NCI-H2171 treated with DMSO at 0.1 percent for 48 hours (cell line): ENCODE measurements at regions not wholly inside any gene's neighbourhood (a gene's known extent, or its start where the extent isn't known, plus 50 kb on each side); places are given as distances from the start of the nearest gene placed in this dataset.

Experiments used
- DNase-seq: peaks from one replicate; lab custom pipeline; 2025; lab: John Stamatoyannopoulos, UW

DNA sequence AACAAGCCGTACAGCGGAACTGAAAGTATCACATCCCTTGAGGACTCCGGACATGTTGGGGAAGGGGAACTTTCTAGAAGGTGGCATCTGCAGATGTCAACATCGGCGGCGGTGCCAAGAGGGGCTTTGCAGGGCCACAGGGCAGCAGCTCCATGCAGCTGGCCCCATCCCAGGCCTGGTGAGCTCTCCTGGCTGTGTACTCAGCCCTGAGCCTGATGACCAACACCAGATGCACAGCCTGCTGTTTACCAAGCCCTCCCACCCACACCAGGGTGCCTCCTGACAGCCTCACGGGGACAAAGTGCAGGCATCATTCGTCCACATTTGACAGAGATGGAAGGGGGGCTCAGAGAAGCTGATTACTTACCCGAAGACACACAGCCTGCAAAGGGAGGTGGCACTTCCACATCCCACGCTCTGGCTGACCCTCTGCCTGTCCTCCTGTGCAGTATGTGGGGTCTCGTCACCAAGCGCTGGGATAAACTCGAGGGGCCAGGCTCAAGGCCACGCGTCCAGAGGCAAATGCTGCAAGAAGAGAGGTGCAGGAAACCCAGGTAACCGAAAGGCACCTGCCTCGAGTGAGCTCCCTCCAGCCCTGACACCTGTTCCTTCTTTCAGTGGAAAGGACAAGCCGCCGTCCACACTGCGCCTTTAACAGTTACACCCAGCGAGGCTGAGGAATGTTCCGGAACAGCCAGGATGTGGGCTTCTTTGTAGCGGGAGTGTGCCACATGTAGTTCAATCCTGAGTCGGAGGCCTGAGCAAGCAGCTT, 69.0 kb upstream of the ASAP2 start:
- DNase-seq: no peak

DNA sequence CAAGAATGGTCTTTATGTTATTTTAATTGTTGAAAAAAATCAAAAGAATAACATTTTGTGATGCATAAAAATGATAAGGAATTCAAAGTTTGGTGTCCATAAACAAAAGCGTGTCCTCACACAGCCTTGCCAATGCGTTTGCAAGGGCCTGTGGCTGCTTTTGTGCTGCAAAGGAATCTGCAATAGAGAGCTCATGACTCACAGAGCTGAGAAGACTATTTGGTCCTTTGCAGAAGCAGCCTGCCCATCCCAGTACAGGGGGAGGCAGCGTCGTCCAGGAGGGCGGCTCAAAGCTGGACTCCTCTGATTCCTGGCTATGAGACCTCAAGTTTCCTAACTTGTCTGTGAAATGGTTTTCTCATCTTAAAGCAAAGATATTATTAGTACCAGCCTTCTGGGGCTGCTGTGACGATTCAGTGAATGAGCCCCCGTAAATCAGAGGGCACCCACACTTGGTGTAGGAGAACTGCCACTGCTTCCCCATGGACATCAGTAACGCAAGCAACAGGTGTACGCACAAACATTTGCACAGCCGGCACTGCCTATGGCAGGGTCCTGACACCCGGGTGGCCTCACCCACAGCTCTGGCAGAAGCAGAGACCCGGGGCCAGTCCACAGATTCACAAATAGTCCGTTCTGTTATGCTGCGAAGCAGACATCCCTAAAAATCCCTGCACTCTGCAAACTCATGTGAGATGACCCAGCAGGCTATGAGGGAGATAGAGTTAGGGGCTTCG, 70.6 kb upstream of the ASAP2 start:
- DNase-seq: no peak

DNA sequence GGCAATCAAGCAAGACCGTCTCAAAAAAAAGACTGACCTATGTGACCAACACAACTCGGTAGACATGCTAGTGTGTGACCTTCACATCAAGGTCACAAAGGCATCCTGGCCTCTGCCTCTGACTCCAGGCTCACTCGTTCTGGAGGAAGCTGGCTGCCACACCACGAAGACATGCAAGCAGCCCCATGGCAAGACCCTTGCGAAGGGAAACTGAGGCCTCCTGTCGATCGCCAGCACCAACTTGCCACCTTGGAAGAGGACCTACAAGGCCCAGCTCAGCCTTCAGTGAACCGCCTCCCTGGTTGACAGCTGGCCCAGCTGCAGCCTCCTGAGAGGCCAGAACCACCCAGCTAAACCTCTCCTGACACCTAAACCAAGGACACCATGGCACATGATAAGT, 79.3 kb upstream of the ASAP2 start:
- no peak for DNase-seq

DNA sequence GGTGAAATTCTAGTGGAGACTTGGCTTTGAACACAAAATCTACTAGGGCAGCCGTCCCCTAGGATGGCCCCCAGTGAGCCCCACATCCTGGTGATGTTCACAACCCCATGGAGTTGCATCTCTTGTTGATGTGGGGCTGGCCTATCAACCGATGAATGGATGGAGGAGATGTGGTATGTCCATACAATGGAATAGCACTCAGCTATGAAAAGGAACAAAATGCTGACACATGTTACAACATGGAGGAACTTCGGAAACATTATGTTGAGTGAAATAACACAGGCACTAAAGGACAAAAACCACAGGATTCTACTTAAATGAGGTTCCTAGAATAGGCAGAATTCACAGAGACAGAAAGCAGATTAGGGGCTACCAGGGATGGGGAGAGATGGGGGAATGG, 80.1 kb upstream of the ASAP2 start:
- DNase-seq: no peak

DNA sequence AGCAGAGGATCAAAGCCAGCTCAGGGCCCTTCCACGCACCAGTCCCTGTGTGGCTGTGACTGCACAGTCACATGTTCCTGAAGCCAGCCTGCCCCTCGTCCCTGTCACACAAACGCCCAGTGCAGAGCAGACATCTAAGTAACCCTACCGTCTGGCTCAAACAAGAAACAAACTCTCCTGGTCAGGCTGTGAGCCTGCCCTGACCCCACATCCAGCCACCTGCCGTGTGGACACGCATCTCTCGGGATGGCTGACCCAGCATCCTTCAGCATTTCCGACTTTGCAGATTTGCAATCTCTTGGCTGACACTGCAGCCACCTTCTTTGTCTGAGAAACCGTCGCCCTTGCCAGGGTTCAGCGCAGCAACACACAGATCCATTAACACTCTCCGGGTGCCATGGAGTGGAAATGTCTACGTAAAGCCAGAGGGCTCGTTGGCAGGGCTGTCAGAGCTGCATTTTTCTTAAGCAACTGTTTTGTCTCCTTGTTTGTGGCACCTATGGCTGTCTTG, 82.3 kb upstream of the ASAP2 start:
- no peak for DNase-seq

DNA sequence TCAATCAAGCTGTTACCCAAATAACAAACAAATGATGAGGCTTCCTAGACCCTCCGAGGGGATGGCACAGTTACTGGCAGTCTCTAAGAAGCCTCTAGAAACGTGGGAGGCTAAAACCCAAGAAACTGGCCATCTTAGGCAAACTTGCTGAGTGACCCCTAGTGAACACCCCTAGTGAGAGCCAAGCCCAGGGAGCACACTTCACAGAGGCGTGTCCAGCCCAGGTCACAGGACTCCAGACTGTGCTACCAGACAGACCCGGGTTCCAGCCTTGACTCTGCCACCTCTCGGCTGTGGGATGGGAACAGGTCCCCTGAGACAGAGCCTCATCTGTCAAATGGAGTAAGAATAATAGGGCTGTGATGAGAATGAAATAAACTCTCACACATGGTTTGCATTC, 83.5 kb upstream of the ASAP2 start:
- peak; percentile 54 for DNase-seq

DNA sequence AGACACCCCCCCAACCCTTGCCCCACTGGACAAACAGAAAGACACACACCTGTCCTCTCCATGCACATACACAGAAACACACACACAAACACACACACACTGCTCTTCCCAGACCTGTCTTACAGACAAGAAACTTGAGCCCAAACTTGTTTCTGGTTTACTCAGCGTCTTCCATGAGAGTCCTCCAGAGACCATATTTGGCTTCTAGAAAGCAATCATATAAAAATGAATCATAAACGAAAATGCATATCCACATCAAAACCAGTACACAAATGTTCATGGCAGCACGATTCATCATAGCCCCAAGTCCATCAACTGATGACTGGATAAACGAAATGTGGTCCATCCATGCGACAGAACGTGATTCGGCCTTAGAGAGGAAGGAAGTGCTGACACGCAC, 84.2 kb upstream of the ASAP2 start:
- DNase-seq: no peak

DNA sequence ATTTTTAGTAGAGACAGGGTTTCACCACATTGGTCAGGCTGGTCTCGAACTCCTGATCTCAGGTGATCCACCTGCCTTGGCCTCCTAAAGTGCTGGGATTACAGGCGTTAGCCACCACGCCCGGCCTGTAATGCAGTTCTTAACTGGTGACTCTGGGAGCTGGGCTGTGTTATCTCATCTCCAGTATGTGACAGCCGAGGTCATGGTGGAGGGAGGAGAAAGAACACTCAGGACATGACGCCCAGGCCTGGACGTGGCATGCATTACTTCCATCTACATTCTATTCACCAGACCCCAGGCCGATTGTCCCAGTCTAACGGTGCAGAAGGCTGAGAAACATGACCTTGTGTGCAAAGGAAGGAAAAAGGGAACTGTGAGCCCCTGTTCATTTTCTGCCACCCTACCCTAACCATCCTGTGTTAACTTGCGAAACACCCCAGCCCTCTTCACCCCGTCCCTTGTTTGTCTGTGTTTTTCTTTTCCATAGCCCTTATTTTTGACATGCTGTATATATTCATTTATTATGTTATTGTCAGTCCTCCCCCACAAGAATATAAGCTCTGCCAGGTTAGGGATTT, 88.1 kb upstream of the ASAP2 start:
- DNase-seq: no peak

DNA sequence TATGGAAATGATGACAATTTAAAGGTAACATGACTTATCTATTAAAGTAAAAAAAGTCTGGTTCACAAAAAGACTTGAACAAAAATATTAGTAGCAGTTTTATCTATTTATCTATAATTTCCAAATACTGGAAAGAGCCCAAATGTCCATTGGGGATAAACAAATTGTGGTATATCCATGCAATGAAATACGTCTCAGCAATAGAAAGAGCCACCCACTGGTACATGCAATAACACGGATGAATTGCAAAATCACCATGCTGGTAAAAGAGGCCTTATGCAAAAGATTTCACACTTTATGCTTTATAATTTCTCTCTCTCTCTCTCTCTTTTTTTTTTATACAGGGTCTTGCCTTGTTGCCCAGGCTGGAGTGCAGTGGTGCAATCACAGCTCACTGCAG, 91.4 kb upstream of the ASAP2 start:
- no peak for DNase-seq

DNA sequence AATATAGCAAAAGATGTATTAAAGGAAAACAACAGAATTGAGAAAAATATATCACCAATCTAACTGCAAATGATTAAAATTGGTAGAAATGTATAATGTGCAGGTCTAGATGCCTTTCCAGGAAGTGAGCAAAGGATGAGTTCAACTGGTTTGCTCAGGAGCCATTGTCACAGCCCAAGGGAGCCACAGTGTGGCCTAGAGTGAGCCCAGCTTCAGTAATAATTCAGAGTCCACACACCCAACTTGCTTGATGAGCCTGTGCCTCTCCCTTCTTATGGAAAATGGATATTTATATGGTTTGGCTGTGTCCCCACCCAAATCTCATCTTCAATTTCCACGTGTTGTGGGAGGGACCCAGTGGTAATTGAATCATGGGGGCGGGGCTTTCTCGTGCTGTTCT, 92.2 kb upstream of the ASAP2 start:
- no peak for DNase-seq

DNA sequence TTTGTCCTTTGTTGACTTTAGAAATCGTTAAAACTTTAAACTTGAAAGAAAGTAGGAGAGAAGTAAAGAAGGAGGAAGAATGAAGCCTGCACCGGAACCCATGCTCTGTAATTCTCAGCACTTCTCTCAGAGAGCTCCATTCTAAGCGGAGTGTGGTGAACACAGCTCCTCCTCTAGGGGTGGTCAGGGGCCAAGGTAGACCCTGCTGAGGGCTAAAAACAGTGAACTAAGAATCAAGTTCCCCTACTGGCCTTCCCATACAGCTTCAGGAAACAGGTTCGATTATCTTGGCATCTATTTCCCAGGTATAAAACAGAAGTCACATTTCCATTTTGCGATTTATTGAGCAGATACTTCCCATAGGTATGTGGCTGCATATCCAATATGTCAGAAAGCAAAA, 92.7 kb upstream of the ASAP2 start:
- DNase-seq: no peak

DNA sequence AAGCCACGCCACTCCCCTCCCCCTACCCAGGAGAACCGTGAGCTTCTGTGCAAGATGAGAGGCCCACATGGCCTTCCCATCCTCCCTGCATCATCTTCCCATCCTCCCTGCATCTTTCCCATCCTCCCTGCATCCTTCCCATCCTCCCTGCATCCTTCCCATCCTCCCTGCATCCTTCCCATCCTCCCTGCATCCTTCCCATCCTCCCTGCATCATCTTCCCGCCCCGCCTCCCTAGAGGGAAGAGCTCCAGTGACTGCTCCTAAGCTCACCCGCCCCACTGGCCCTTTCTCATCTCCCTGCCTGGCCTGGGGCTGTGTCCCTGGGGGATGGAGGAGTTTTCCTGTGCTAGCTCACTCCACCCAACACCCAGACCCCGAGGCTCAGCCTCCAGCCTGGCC, 93.3 kb upstream of the ASAP2 start:
- no peak for DNase-seq

DNA sequence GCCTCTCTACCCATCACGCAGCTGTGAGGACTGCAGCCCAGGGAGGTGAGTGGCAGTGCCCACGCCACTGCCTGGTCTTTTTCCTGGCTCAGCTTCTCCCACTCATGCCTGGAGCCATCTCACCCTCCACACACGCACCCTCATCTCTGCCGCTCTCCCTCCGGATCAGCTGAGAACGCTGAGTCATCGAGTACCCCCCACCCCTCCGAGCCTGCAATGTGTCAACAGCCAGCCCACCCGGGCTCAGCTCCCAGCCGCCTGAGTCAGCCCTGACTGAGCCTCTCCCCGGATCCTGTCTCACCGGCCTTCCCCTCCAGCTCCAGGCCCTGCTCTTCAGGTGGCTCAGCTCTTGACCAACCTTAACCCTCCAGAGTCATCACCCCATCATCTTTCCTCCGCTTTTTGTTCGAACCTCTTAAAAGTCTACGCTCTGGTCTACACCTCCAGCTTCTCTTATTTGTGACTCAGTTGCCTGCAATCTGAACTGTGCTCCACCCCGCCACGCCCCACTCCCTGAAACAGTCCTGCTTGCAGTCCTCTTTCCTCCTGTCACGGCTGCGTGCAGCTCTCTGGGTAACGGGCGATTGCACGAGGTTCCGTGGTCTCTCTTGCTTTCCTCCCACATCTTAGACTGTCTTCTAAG, 94.4 kb upstream of the ASAP2 start:
- no peak for DNase-seq

DNA sequence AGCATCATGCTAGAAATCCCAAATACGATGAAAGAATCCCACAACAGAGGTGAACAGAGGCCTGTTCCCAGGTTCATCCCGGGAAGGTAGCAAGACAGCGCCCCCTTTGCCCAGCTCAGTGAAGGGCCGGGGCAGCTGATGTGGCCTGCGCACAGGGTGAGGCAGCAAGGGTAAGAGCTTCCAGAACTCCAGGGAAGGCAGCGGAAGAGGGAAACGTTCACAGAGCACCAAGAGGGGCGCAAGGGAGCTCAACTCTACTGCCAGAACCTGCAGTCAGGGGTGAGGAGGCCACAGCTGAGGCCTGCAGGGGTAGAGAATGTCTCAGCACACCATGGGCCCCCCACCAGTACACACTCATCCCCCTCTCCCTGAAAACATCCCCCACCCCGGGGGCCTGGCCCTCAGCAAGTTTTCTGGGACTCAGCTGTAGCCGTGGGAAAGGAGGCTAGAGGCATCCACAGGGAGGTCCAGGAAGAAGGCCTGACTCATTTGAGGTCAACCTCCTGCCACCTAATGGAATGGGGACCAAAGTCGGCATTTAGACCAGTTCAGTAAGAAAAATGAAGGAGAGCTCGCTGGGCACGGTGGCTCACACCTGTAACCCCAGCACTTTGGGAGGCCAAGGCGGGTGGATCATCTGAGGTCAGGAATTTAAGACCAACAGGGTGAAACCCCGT, 95.6 kb upstream of the ASAP2 start:
- no peak for DNase-seq

DNA sequence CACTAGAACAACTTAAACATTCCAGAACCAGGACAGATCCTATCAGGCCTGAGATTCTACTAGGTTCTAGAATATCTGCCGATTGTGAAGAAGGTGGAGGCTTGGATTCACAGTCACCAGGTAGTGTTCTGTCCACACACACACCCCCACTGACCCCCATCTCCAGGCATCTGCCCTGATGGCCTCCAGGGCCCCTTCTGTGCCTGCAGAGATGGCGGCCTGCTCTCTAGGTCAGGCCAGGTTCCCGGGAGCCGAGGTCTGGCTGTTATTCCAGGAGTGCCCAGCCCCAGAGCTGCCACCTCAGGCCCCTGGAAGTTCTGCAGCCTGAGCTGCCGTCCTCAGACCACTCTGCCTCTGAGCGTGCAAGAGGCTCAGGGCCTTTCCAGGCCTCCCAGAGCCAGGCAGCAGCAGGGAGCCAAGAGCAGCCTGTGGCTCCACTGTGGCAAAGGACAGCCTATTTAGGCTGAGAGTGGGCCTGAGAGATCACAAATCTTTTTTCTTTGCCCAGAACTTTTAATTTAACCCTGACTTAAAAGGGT, 96.2 kb upstream of the ASAP2 start:
- no peak for DNase-seq

DNA sequence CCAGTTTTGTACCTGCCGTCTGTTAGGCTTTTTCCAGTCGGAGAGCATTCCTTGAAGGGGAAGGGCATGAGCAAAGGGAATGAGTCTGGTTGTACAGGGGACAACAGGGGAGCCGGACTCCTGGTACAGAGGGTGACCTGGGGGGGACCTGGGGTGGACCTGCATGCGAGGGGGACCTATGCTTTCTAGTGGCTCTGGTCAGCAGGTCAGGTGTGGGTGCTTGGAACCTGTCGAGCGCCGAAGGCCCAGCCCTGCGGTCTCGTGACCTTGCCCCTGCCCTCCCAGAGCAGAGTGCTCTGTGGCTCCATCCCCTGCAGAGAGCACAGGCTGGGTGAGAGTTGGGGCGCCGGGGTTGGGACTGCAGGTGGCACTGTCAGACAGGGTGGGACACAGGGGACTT, 96.7 kb upstream of the ASAP2 start:
- no peak for DNase-seq

DNA sequence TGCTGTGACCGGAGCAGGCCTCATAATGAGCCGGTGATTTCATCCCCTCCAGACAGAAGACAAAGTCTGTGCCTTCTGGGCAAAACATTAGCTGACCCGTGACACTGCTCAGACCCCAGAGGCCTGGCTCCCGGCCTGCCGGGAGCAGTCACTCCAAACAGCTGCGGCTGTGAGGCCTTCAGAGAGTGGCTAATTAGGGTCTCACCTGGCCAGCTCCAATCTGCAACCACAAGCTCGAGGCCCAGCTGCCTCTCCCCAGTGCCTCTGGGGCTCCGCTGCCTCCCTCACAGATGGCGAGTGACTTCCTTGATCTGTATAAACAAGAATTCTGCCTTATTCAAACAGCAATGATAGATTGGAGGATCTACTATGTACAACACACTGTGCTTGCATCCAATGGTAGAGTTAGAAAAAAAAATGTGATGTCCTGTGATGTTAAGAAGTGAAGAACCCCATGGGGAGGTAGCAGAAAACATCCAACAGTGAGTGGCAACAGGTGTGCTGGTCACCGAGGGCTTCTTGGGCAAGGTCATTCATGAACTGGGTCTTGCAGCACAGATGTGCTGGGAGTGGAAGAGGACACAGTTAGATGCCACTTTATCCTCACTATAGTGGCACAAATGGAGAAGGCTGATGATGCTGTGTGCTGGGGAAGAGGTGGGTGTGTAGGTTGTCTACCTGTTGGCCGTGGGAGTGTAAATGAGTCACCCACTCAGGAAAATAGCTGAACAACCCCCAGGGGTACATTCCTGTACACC, 98.2 kb upstream of the ASAP2 start:
- DNase-seq: peak; percentile 59

DNA sequence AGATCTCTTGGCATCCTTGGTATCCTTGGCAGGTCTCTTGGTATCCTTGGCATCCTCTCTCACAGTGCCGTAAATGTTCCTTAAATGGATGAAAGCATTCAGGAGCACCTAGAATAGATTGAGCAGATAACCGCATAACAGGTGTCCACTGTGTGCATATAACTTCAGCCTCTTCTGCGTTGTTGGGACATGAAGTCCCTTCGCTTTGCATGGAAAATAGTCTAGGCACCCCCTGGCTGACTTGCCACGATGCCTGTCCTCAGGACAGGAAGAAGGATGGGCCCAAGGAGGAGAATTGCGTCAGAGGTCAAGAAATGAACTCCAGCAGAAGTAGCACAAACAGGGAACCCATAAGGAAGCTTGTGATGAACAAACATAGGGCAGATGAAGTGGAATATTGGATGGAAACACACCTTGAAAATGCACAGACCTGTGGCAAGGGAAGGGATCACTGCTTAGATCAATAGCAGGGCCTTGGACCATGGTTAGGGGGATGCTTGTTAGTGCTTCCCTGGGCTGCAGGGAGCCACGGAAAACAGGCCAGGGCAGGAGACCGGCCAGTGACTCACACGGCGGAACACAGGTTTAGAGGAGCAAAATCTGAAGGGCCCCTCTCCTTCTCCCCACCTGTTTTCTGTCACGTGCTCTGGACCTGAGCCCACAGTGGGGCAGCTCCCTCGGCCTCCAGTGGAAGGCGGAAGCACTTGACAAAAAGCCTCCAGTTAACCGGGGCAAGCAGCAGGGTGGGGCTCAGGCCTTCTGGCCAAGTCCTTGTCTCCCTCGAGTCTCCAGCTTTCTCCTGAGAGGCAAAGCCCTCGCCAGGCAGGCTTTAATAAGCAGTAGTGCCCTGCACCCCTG, 99.2 kb upstream of the ASAP2 start:
- no peak for DNase-seq

DNA sequence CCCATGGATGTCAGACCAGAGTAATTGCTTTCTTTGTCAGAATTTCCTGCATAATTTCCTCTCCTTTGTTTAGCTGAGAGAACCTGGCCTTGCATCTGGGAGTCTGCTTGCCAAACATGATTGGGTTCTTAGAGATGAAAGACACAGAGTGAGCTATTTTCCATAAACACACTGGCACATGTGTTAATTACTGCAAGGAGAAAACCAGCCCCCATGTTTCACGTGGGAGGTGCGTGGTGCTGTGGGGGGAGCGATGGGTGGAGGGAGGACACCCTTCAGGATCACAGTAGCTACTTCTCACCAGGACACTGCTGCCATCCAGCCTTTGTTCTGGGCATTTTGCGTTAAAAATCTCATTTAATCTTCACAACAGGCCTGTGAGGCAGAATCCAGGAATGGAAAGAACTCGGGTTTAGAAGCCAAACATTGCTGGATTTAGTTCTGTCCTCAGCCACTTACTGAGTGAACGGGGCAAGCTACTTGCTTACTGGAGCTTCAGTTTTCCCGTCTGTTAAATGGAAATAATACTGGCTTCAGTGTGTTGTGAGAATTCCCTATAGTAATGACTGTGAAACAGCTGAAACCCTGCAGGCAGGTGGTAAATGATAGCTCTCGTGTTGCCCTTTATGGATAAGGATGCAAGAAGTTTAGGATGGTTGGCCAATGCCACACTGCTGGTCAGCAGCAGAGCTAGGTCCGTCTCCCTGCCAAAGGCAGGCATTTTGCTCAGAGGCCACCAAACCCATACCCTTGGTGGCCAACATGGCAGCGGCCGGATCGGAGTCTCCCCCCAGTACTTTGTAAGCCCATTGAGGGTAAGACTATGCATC, 100.1 kb upstream of the ASAP2 start:
- no peak for DNase-seq
